GM12878 (cell line): ENCODE measurements at regions not wholly inside any gene's neighbourhood (a gene's known extent, or its start where the extent isn't known, plus 50 kb on each side); places are given as distances from the start of the nearest gene placed in this dataset.

Source experiments
- CBFB ChIP-seq: IDR thresholded peaks from 2 replicates; pipeline ENCODE4 v1.6.1; 2016; ENCODE audit warnings: antibody characterized with exemption, low read depth
- CBX3 ChIP-seq: fragments of 200-600 bp; sonication (generic); IDR thresholded peaks from 2 replicates; pipeline ENCODE4 v1.6.1; 2016; ENCODE audit warnings: low read depth, borderline replicate concordance
- CEBPZ ChIP-seq: fragments of 150-350 bp; IDR thresholded peaks from 2 replicates; pipeline ENCODE4 v1.6.1; 2016; ENCODE audit warnings: low read depth, low read length
- E2F8 ChIP-seq: fragments of 450-650 bp; IDR thresholded peaks from 2 replicates; pipeline ENCODE4 v1.6.1; 2018; ENCODE audit warnings: mild to moderate bottlenecking, low read depth, moderate library complexity; ENCODE audit not compliant: partially characterized antibody
- IRF5 ChIP-seq: fragments of 450-650 bp; IDR thresholded peaks from 2 replicates; pipeline ENCODE4 v1.6.1; 2017; ENCODE audit warnings: borderline replicate concordance
- KLF5 ChIP-seq: fragments of 450-650 bp; IDR thresholded peaks from 2 replicates; pipeline ENCODE4 v1.6.1; 2014; ENCODE audit warnings: mild to moderate bottlenecking; ENCODE audit not compliant: partially characterized antibody
- REST ChIP-seq: IDR thresholded peaks from 2 replicates; pipeline ENCODE4 v1.6.1; 2012; ENCODE audit warnings: mild to moderate bottlenecking, low read depth, low read length
- SREBF1 ChIP-seq: IDR thresholded peaks from 2 replicates; pipeline ENCODE4 v1.6.1; 2012; ENCODE audit warnings: mild to moderate bottlenecking, low read length
- ZBTB11 ChIP-seq: fragments of 450-650 bp; formaldehyde crosslinking; IDR thresholded peaks from 2 replicates; pipeline ENCODE4 v1.5.0; 2022; ENCODE audit warnings: mild to moderate bottlenecking, missing genetic modification characterization

GRCh38 chrX:114365065-114365834, 218.6 kb upstream of the HTR2C start (continued):
- TF ChIP-seq E2F8 (no peak), CBFB (no peak), SREBF1 (no peak), KLF5 (no peak), CEBPZ (no peak), ZBTB11 (CRISPR knock-in tag) (no peak), CBX3 (no peak), REST (no peak), IRF5 (no peak)
